ENCODE measurements at regions not wholly inside any gene's neighbourhood (a gene's known extent, or its start where the extent isn't known, plus 50 kb on each side); places are given as distances from the start of the nearest gene placed in this dataset.

DNA sequence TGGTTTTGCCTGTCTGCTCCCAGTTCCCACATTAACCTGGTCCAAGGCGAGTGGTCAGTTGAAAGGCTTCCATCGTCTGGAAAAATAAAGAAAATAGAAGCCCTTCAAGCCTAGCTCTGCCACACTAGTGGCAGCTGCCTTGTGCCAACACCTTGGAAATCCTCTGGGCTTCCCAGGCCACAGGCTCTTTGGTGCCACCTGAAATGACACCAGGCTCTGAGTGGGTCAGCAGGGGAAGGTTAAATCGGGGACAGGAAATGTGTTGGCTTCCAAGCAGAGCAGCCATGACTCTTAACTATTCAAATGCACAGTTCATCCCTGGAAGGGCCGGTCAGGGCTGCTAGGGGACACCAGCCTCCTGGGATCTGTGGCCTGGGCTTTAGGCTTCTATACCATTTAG lies 558.7 kb downstream of the MATN1 start:
- no peak for TF ChIP-seq CTCF (IDR thresholded peaks at IDR 0.05)
- TF ChIP-seq POLR2A (IDR thresholded peaks at IDR 0.05): no peak

Data from ovary (tissue), 3 donors.